Naive B cell (primary cell): ENCODE measurements at regions not wholly inside any gene's neighbourhood (a gene's known extent, or its start where the extent isn't known, plus 50 kb on each side); places are given as distances from the start of the nearest gene placed in this dataset.
A peak's percentile ranks its signal among the peaks of the same experiment; 100 is the strongest.

Experiments
- ATAC-seq, 2 donors: fragments of 150-1000 bp; cut with Tn5 transposase; 2 replicates each; pipeline ENCODE4 v1.10.0; 2021; ENCODE audit warnings: low read depth in 2 of 2, mild to moderate bottlenecking in 2 of 2, moderate library complexity in 2 of 2
- DNase-seq: peaks from one replicate; pipeline ENCODE4 v3.0.0; 2022
- H3K27ac Mint-ChIP-seq, 6 donors: one replicate each; pipeline ENCODE4 v1.8.0; 2020 to 2022; ENCODE audit warnings: mild to moderate bottlenecking in 6 of 6, mixed read lengths in 6 of 6, moderate library complexity in 5 of 6, inconsistent platforms in 2 of 6
- H3K27me3 Mint-ChIP-seq, 3 donors: one replicate each; pipeline ENCODE4 v1.8.0; 2021 to 2022; ENCODE audit warnings: mixed read lengths in 3 of 3, mild to moderate bottlenecking in 1 of 3
- H3K36me3 Mint-ChIP-seq, 2 donors: one replicate each; pipeline ENCODE4 v1.8.0; 2020 to 2022; ENCODE audit warnings: mixed read lengths in 2 of 2, inconsistent platforms in 1 of 2, mild to moderate bottlenecking in 1 of 2
- H3K4me1 Mint-ChIP-seq, 3 donors: one replicate each; pipeline ENCODE4 v1.8.0; 2020 to 2022; ENCODE audit warnings: mixed read lengths in 3 of 3, inconsistent platforms in 1 of 3, mild to moderate bottlenecking in 1 of 3, moderate library complexity in 1 of 3
- H3K4me3 Mint-ChIP-seq, 8 donors: one replicate each; pipeline ENCODE4 v1.8.0; 2020 to 2022; ENCODE audit warnings: mild to moderate bottlenecking in 8 of 8, mixed read lengths in 8 of 8, moderate library complexity in 8 of 8, inconsistent platforms in 2 of 8
- H3K9me3 Mint-ChIP-seq, 7 donors: one replicate each; pipeline ENCODE4 v1.8.0; 2020 to 2022; ENCODE audit warnings: mixed read lengths in 7 of 7, mild to moderate bottlenecking in 5 of 7, inconsistent platforms in 2 of 7, moderate library complexity in 1 of 7

- Mint-ChIP-seq H3K4me3 (no peak overlapping the region), H3K9me3 (peaks cover 0 to 16% (median 7%) of the 10 kb centered on the region in 7 donors), H3K36me3 (no peaks in the 10 kb centered on the region), H3K4me1 (no peaks in the 10 kb centered on the region), H3K27me3 (peaks cover 0 to 3% (median 0%) of the 10 kb centered on the region in 3 donors), H3K27ac (no peak overlapping the region)
- DNase-seq (no peak), ATAC-seq (no peak)
These were observed 327.5 kb upstream of the LYPLAL1 start for GRCh38 chr1:218846181-218846580.

GRCh38 chr1:218847089-218847768 lies 326.4 kb upstream of the LYPLAL1 start:
- peaks cover 0 to 13% (median 7%) of the 10 kb centered on the region in 7 donors for H3K9me3 Mint-ChIP-seq
- no peaks in the 10 kb centered on the region for H3K36me3 Mint-ChIP-seq
- no peak overlapping the region for H3K27ac Mint-ChIP-seq
- H3K4me3 Mint-ChIP-seq = no peak overlapping the region
- ATAC-seq (no peak), DNase-seq (no peak)
- H3K4me1 Mint-ChIP-seq = no peaks in the 10 kb centered on the region
- H3K27me3 Mint-ChIP-seq = peaks cover 0 to 3% (median 0%) of the 10 kb centered on the region in 3 donors

GRCh38 chr1:218848009-218848408 lies 325.7 kb upstream of the LYPLAL1 start:
- Mint-ChIP-seq H3K4me1 (no peaks in the 10 kb centered on the region), H3K27ac (no peak overlapping the region), H3K36me3 (no peaks in the 10 kb centered on the region), H3K27me3 (peaks cover 0 to 3% (median 0%) of the 10 kb centered on the region in 3 donors), H3K9me3 (peaks cover 0 to 8% (median 2%) of the 10 kb centered on the region in 7 donors), H3K4me3 (no peak overlapping the region)
- no peak for DNase-seq
- no peak for ATAC-seq

GRCh38 chr1:218850367-218850766 lies 323.3 kb upstream of the LYPLAL1 start:
- Mint-ChIP-seq H3K27ac (no peak overlapping the region), H3K9me3 (peaks cover 0 to 8% (median 2%) of the 10 kb centered on the region in 7 donors), H3K4me1 (no peaks in the 10 kb centered on the region), H3K27me3 (peaks cover 0 to 3% (median 0%) of the 10 kb centered on the region in 3 donors), H3K36me3 (no peaks in the 10 kb centered on the region), H3K4me3 (no peak overlapping the region)
- no peak for DNase-seq
- ATAC-seq = no peak

- H3K4me1 Mint-ChIP-seq = no peaks in the 10 kb centered on the region
- H3K27ac Mint-ChIP-seq = no peak overlapping the region
- no peaks in the 10 kb centered on the region for H3K36me3 Mint-ChIP-seq
- DNase-seq (no peak), ATAC-seq (no peak)
- H3K27me3 Mint-ChIP-seq = peaks cover 0 to 3% (median 0%) of the 10 kb centered on the region in 3 donors
- no peaks in the 10 kb centered on the region for H3K9me3 Mint-ChIP-seq
- no peak overlapping the region for H3K4me3 Mint-ChIP-seq
These were observed 322.1 kb upstream of the LYPLAL1 start for GRCh38 chr1:218851586-218851985.

- Mint-ChIP-seq H3K27me3 (peaks cover 0 to 3% (median 0%) of the 10 kb centered on the region in 3 donors), H3K4me1 (no peaks in the 10 kb centered on the region), H3K4me3 (no peak overlapping the region), H3K9me3 (no peaks in the 10 kb centered on the region), H3K27ac (no peak overlapping the region), H3K36me3 (no peaks in the 10 kb centered on the region)
- DNase-seq (no peak), ATAC-seq (no peak)
These were observed 321.2 kb upstream of the LYPLAL1 start for GRCh38 chr1:218852527-218852926.

- H3K27ac Mint-ChIP-seq = no peak overlapping the region
- H3K4me3 Mint-ChIP-seq = no peak overlapping the region
These were observed 309.7 kb upstream of the LYPLAL1 start for GRCh38 chr1:218863987-218864386.

GRCh38 chr1:218865591-218865990 lies 308.1 kb upstream of the LYPLAL1 start:
- no peak overlapping the region for H3K27ac Mint-ChIP-seq
- H3K27me3 Mint-ChIP-seq = peaks cover 0 to 12% (median 0%) of the 10 kb centered on the region in 3 donors
- H3K4me3 Mint-ChIP-seq = no peak overlapping the region
- DNase-seq (no peak), ATAC-seq (no peak)
- H3K36me3 Mint-ChIP-seq = no peaks in the 10 kb centered on the region
- no peaks in the 10 kb centered on the region for H3K4me1 Mint-ChIP-seq
- H3K9me3 Mint-ChIP-seq = no peaks in the 10 kb centered on the region

More at GRCh38 chr1:218863987-218864386, 309.7 kb upstream of the LYPLAL1 start:
- H3K36me3 Mint-ChIP-seq = no peaks in the 10 kb centered on the region
- H3K9me3 Mint-ChIP-seq = no peaks in the 10 kb centered on the region
- ATAC-seq (no peak), DNase-seq (no peak)
- peaks cover 0 to 12% (median 0%) of the 10 kb centered on the region in 3 donors for H3K27me3 Mint-ChIP-seq
- no peaks in the 10 kb centered on the region for H3K4me1 Mint-ChIP-seq

- H3K4me1 Mint-ChIP-seq = no peaks in the 10 kb centered on the region
- no peak overlapping the region for H3K4me3 Mint-ChIP-seq
- DNase-seq (no peak), ATAC-seq (no peak)
- peaks cover 0 to 12% (median 0%) of the 10 kb centered on the region in 3 donors for H3K27me3 Mint-ChIP-seq
- H3K36me3 Mint-ChIP-seq = no peaks in the 10 kb centered on the region
- peak overlapping the region in 1 of 6 donors; percentile 13 for H3K27ac Mint-ChIP-seq
- H3K9me3 Mint-ChIP-seq = no peaks in the 10 kb centered on the region
These were observed 307.2 kb upstream of the LYPLAL1 start for GRCh38 chr1:218866507-218866906.

- H3K27ac Mint-ChIP-seq = no peak overlapping the region
- no peaks in the 10 kb centered on the region for H3K9me3 Mint-ChIP-seq
These were observed 306.6 kb upstream of the LYPLAL1 start for GRCh38 chr1:218867066-218867465.

GRCh38 chr1:218867941-218868626 lies 305.6 kb upstream of the LYPLAL1 start:
- ATAC-seq = no peak
- peaks cover 0 to 2% (median 0%) of the 10 kb centered on the region in 7 donors for H3K9me3 Mint-ChIP-seq
- DNase-seq = no peak
- H3K4me1 Mint-ChIP-seq = no peaks in the 10 kb centered on the region
- H3K27me3 Mint-ChIP-seq = peaks cover 0 to 12% (median 7%) of the 10 kb centered on the region in 3 donors
- no peaks in the 10 kb centered on the region for H3K36me3 Mint-ChIP-seq
- H3K27ac Mint-ChIP-seq = no peak overlapping the region
- no peak overlapping the region for H3K4me3 Mint-ChIP-seq

More at GRCh38 chr1:218867066-218867465, 306.6 kb upstream of the LYPLAL1 start:
- H3K4me3 Mint-ChIP-seq = no peak overlapping the region
- no peaks in the 10 kb centered on the region for H3K36me3 Mint-ChIP-seq
- ATAC-seq (no peak), DNase-seq (no peak)
- H3K4me1 Mint-ChIP-seq = no peaks in the 10 kb centered on the region
- H3K27me3 Mint-ChIP-seq = peaks cover 0 to 12% (median 0%) of the 10 kb centered on the region in 3 donors

GRCh38 chr1:218869276-218869675 lies 304.4 kb upstream of the LYPLAL1 start:
- Mint-ChIP-seq H3K27me3 (peaks cover 0 to 9% (median 8%) of the 10 kb centered on the region in 3 donors), H3K9me3 (peaks cover 0 to 2% (median 0%) of the 10 kb centered on the region in 7 donors), H3K27ac (no peak overlapping the region), H3K4me1 (no peaks in the 10 kb centered on the region), H3K36me3 (no peaks in the 10 kb centered on the region), H3K4me3 (no peak overlapping the region)
- ATAC-seq (no peak), DNase-seq (no peak)

GRCh38 chr1:218872026-218872425 lies 301.7 kb upstream of the LYPLAL1 start:
- Mint-ChIP-seq H3K27ac (no peak overlapping the region), H3K27me3 (peaks cover 0 to 9% (median 4%) of the 10 kb centered on the region in 3 donors), H3K9me3 (peaks cover 0 to 2% (median 0%) of the 10 kb centered on the region in 7 donors), H3K36me3 (no peaks in the 10 kb centered on the region), H3K4me1 (no peaks in the 10 kb centered on the region), H3K4me3 (no peak overlapping the region)
- DNase-seq = no peak
- no peak for ATAC-seq

GRCh38 chr1:218872928-218873327 lies 300.8 kb upstream of the LYPLAL1 start:
- no peak for ATAC-seq
- no peak for DNase-seq
- no peaks in the 10 kb centered on the region for H3K4me1 Mint-ChIP-seq
- no peaks in the 10 kb centered on the region for H3K36me3 Mint-ChIP-seq
- H3K9me3 Mint-ChIP-seq = peaks cover 0 to 2% (median 0%) of the 10 kb centered on the region in 7 donors
- H3K4me3 Mint-ChIP-seq = no peak overlapping the region
- peak overlapping the region in 1 of 6 donors; percentile 5 for H3K27ac Mint-ChIP-seq
- H3K27me3 Mint-ChIP-seq = peaks cover 0 to 9% (median 4%) of the 10 kb centered on the region in 3 donors
